GM18868 (cell line): ENCODE measurements at regions not wholly inside any gene's neighbourhood (a gene's known extent, or its start where the extent isn't known, plus 50 kb on each side); places are given as distances from the start of the nearest gene placed in this dataset.

Source experiments
- ATAC-seq: cut with Tn5 transposase; IDR thresholded peaks from one replicate; pipeline ENCODE4 v1.9.1; 2021; ENCODE audit warnings: mild to moderate bottlenecking, moderate library complexity; ENCODE audit not compliant: unreplicated experiment

GRCh38 chr5:161960314-161960713, 107.3 kb upstream of the GABRG2 start:
- ATAC-seq, result no peak

- peak; percentile 71 for ATAC-seq
Measured at GRCh38 chr5:161966564-161966963, 101.0 kb upstream of the GABRG2 start.

DNA sequence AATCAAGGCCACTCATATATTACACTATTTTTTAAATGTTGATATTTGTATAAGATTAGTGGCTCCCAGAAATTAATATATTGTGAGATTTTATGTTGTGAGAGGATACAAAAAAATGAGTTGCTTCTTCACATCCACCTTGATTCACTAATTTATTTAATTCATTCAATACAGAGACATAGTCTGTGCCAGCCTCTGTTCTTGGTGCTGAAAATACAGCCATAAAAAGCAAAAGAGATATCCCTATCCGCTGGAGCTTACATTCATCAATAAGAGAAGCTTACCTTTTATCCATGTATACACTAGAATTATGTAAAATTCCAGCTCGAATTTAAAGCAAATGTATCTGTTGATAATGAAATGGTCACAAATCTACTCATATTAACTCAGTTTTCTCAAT, 92.2 kb upstream of the GABRG2 start:
- no peak for ATAC-seq

GRCh38 chr5:161988077-161988476, 79.5 kb upstream of the GABRG2 start:
- ATAC-seq, result no peak
